HepG2 (cell line): ENCODE measurements at regions not wholly inside any gene's neighbourhood (a gene's known extent, or its start where the extent isn't known, plus 50 kb on each side); places are given as distances from the start of the nearest gene placed in this dataset.

Source experiments
- HNRNPH1 ChIP-seq: fragments of 200-400 bp; formaldehyde crosslinking; optimal IDR thresholded peaks from 2 replicates; pipeline ENCODE3; 2017; ENCODE audit warnings: mild to moderate bottlenecking, low read depth, low read length
- PHF5A ChIP-seq: IDR thresholded peaks from one replicate; pipeline ENCODE4 v1.6.1; 2018; ENCODE audit warnings: low read depth, missing genetic modification reagents; ENCODE audit not compliant: unreplicated experiment
- POLR2AphosphoS2 ChIP-seq: IDR thresholded peaks from 2 replicates; pipeline ENCODE4 v1.6.1; 2011; ENCODE audit warnings: low read depth, low read length, improper control_type of control experiment
- ZNF569 ChIP-seq: sonication (generic); formaldehyde crosslinking; IDR thresholded peaks from 2 replicates; pipeline ENCODE4 v1.5.0; 2020; ENCODE audit warnings: mild to moderate bottlenecking, missing genetic modification reagents, moderate library complexity, borderline replicate concordance
- ZNF570 ChIP-seq: sonication (generic); formaldehyde crosslinking; IDR thresholded peaks from 2 replicates; pipeline ENCODE4 v1.4.0; 2020; ENCODE audit warnings: mild to moderate bottlenecking, missing genetic modification reagents, borderline replicate concordance
- ZNF747 ChIP-seq: sonication (generic); formaldehyde crosslinking; IDR thresholded peaks from 2 replicates; pipeline ENCODE4 v1.8.1; 2023; ENCODE audit warnings: missing genetic modification reagents, mild to moderate bottlenecking, borderline replicate concordance
- TF ChIP-seq, protein P1 (sequence below): sonication (generic); formaldehyde crosslinking; IDR thresholded peaks from 2 replicates; pipeline ENCODE4 v1.8.0; 2022; ENCODE audit warnings: low read depth, missing genetic modification reagents
- TF ChIP-seq, protein P2 (sequence below): sonication (generic); formaldehyde crosslinking; IDR thresholded peaks from 2 replicates; pipeline ENCODE4 v1.5.0; 2020; ENCODE audit warnings: mild to moderate bottlenecking, low read depth, missing genetic modification reagents, borderline replicate concordance
- TF ChIP-seq, protein P3 (sequence below): sonication (generic); formaldehyde crosslinking; IDR thresholded peaks from 2 replicates; pipeline ENCODE4 v1.4.0; 2020; ENCODE audit warnings: missing genetic modification reagents, borderline replicate concordance
- TF ChIP-seq, protein P4 (sequence below): sonication (generic); formaldehyde crosslinking; IDR thresholded peaks from 2 replicates; pipeline ENCODE4 v1.8.0; 2022; ENCODE audit warnings: mild to moderate bottlenecking, missing genetic modification reagents

DNA sequence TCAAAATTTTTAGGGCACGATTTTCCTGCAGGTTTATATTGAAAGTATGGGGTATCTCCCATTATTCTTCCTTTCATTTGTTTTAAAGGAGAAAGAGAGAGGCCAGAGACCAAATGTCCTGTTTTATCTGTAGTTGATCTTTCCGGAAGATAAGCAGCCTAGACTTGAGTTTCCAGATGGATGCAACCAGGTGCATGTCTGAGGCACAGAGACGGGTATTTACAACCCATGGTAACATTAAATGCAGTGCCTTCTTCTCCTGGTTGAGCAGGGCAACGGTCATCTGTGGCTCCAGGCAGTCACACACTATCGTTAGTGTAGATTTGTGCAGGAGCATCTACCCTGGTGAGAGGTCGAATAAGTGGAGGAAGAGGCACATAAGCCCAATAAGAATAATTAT lies 1507.1 kb downstream of the UQCRFS1 start (continued):
- TF ChIP-seq, protein P1, sequence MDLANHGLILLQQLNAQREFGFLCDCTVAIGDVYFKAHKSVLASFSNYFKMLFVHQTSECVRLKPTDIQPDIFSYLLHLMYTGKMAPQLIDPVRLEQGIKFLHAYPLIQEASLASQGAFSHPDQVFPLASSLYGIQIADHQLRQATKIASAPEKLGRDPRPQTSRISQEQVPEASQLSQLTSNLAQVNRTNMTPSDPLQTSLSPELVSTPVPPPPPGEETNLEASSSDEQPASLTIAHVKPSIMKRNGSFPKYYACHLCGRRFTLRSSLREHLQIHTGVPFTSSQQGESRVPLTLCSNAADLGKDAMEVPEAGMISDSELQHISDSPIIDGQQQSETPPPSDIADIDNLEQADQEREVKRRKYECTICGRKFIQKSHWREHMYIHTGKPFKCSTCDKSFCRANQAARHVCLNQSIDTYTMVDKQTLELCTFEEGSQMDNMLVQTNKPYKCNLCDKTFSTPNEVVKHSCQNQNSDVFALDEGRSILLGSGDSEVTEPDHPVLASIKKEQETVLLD: no peak
- TF ChIP-seq ZNF747 (CRISPR knock-in tag) (no peak), ZNF569 (CRISPR knock-in tag) (no peak), PHF5A (CRISPR knock-in tag) (no peak), ZNF570 (no peak), HNRNPH1 (no peak), POLR2AphosphoS2 (no peak)
- TF ChIP-seq, protein P2, sequence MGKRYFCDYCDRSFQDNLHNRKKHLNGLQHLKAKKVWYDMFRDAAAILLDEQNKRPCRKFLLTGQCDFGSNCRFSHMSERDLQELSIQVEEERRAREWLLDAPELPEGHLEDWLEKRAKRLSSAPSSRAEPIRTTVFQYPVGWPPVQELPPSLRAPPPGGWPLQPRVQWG: no peak
- TF ChIP-seq, protein P3, sequence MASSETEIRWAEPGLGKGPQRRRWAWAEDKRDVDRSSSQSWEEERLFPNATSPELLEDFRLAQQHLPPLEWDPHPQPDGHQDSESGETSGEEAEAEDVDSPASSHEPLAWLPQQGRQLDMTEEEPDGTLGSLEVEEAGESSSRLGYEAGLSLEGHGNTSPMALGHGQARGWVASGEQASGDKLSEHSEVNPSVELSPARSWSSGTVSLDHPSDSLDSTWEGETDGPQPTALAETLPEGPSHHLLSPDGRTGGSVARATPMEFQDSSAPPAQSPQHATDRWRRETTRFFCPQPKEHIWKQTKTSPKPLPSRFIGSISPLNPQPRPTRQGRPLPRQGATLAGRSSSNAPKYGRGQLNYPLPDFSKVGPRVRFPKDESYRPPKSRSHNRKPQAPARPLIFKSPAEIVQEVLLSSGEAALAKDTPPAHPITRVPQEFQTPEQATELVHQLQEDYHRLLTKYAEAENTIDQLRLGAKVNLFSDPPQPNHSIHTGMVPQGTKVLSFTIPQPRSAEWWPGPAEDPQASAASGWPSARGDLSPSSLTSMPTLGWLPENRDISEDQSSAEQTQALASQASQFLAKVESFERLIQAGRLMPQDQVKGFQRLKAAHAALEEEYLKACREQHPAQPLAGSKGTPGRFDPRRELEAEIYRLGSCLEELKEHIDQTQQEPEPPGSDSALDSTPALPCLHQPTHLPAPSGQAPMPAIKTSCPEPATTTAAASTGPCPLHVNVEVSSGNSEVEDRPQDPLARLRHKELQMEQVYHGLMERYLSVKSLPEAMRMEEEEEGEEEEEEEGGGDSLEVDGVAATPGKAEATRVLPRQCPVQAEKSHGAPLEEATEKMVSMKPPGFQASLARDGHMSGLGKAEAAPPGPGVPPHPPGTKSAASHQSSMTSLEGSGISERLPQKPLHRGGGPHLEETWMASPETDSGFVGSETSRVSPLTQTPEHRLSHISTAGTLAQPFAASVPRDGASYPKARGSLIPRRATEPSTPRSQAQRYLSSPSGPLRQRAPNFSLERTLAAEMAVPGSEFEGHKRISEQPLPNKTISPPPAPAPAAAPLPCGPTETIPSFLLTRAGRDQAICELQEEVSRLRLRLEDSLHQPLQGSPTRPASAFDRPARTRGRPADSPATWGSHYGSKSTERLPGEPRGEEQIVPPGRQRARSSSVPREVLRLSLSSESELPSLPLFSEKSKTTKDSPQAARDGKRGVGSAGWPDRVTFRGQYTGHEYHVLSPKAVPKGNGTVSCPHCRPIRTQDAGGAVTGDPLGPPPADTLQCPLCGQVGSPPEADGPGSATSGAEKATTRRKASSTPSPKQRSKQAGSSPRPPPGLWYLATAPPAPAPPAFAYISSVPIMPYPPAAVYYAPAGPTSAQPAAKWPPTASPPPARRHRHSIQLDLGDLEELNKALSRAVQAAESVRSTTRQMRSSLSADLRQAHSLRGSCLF (CRISPR knock-in tag): no peak
- TF ChIP-seq, protein P4, sequence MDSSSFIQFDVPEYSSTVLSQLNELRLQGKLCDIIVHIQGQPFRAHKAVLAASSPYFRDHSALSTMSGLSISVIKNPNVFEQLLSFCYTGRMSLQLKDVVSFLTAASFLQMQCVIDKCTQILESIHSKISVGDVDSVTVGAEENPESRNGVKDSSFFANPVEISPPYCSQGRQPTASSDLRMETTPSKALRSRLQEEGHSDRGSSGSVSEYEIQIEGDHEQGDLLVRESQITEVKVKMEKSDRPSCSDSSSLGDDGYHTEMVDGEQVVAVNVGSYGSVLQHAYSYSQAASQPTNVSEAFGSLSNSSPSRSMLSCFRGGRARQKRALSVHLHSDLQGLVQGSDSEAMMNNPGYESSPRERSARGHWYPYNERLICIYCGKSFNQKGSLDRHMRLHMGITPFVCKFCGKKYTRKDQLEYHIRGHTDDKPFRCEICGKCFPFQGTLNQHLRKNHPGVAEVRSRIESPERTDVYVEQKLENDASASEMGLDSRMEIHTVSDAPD (CRISPR knock-in tag): no peak
